ENCODE measurements at regions not wholly inside any gene's neighbourhood (a gene's known extent, or its start where the extent isn't known, plus 50 kb on each side); places are given as distances from the start of the nearest gene placed in this dataset.

DNA sequence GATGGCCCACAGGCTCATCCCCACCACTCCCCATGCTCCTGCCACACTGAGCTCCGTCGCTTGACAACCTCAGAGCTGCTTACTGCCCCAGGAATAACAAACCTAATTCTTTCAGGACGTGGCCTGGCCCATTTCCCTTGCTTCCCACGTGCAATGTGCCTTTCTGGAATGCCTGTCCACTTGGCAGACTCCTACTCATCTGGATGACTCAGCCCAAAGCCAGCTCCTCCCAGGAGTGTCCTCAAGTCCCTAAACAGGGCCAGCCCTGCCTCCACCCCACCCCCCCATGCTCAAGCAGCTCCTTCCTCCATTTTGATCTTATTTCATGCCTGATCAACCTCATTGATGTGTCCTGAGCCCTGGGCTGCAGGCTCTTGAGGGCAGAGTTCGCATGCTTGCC, 164.9 kb upstream of the RNF32 start:
- TF ChIP-seq POLR2AphosphoS5 (IDR thresholded peaks at IDR 0.05; ENCODE audit: insufficient read depth, low read depth, low read length) (no peak), FOS (IDR thresholded peaks at IDR 0.05; ENCODE audit: borderline replicate concordance, insufficient read depth, low read length) (no peak), MYC (IDR thresholded peaks at IDR 0.05; ENCODE audit: low read depth, low read length) (no peak), JUN (IDR thresholded peaks at IDR 0.05; ENCODE audit: borderline replicate concordance, insufficient read depth, insufficient read length, low read depth) (no peak), GATA2 (IDR thresholded peaks at IDR 0.05; ENCODE audit: insufficient read depth, insufficient read length, low read depth, low read length) (no peak), EZH2 (IDR thresholded peaks at IDR 0.05; ENCODE audit: borderline replicate concordance, low read depth, low read length, severe bottlenecking) (no peak), POLR2A (IDR thresholded peaks at IDR 0.05; ENCODE audit: low read depth, low read length) (no peak)
- TF ChIP-seq, protein P1, sequence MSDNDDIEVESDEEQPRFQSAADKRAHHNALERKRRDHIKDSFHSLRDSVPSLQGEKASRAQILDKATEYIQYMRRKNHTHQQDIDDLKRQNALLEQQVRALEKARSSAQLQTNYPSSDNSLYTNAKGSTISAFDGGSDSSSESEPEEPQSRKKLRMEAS (IDR thresholded peaks at IDR 0.05; ENCODE audit: insufficient read depth, insufficient read length), result no peak
- TF ChIP-seq, protein P2, sequence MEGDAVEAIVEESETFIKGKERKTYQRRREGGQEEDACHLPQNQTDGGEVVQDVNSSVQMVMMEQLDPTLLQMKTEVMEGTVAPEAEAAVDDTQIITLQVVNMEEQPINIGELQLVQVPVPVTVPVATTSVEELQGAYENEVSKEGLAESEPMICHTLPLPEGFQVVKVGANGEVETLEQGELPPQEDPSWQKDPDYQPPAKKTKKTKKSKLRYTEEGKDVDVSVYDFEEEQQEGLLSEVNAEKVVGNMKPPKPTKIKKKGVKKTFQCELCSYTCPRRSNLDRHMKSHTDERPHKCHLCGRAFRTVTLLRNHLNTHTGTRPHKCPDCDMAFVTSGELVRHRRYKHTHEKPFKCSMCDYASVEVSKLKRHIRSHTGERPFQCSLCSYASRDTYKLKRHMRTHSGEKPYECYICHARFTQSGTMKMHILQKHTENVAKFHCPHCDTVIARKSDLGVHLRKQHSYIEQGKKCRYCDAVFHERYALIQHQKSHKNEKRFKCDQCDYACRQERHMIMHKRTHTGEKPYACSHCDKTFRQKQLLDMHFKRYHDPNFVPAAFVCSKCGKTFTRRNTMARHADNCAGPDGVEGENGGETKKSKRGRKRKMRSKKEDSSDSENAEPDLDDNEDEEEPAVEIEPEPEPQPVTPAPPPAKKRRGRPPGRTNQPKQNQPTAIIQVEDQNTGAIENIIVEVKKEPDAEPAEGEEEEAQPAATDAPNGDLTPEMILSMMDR (IDR thresholded peaks at IDR 0.05; ENCODE audit: extremely low read depth in 1 of 2, insufficient read depth in 1 of 2, low read depth in 1 of 2, low read length in 2 of 2), result no peak
- BruUV-seq (replicated peaks), result no TSS peak
- no peaks in the 10 kb centered on the region for H3K36me3 ChIP-seq (ENCODE audit: control insufficient read depth in 2 of 2, extremely low read depth in 1 of 2, insufficient read depth in 2 of 2, low read length in 2 of 2)
- FAIRE-seq, result no peak
- H3K27me3 ChIP-seq (ENCODE audit: control insufficient read depth in 2 of 2, insufficient read depth in 2 of 2, low read length in 2 of 2), result no peaks in the 10 kb centered on the region
- intact Hi-C loops (cut with micrococcal nuclease) (loop anchor here (10.0 kb wide), 1 partner anchor 129 kb away; no protein-coding TSS in a partner anchor), dilution Hi-C loops (cut with MboI; ENCODE audit: extremely low pct_ligation_motif_present, low sequenced_read_pairs) (no loop called here)
- H3K79me2 ChIP-seq (ENCODE audit: control insufficient read depth, insufficient read depth, low read length), result no peaks in the 10 kb centered on the region
- no peaks in the 10 kb centered on the region for H3K9me3 ChIP-seq (replicated peaks; ENCODE audit: control insufficient read depth, insufficient read depth, low read length)
- peaks cover 8% of the 10 kb centered on the region for H3K4me1 ChIP-seq (ENCODE audit: control insufficient read depth, extremely low read depth, insufficient read depth, low read length)
- H3K4me2 ChIP-seq (ENCODE audit: insufficient read depth, low read length), result no peak overlapping the region
- ChIA-PET CTCF (no interaction called here), POLR2A (no interaction called here)
- H3K9ac ChIP-seq (replicated peaks; ENCODE audit: extremely low read depth, insufficient read depth, low read length), result no peak overlapping the region
- H3K27ac ChIP-seq (ENCODE audit: insufficient read depth, low read depth, low read length), result no peak overlapping the region
- no peaks in the 10 kb centered on the region for H3K9me1 ChIP-seq (replicated peaks; ENCODE audit: control insufficient read depth, extremely low read depth, insufficient read depth, low read length)
- DNase-seq (ENCODE audit: low read depth, low spot score), result no peak
- H3K4me3 ChIP-seq (replicated peaks in 1 of 3; ENCODE audit: insufficient read depth in 1 of 3, low read depth in 1 of 3, low read length in 3 of 3), result no peak overlapping the region
- no peak overlapping the region for H2AFZ ChIP-seq (ENCODE audit: low read depth, low read length)
- no peaks in the 10 kb centered on the region for H4K20me1 ChIP-seq (replicated peaks; ENCODE audit: control insufficient read depth, extremely low read depth, insufficient read depth, low read length)
